Right cardiac atrium (tissue), 5 donors: ENCODE measurements at regions not wholly inside any gene's neighbourhood (a gene's known extent, or its start where the extent isn't known, plus 50 kb on each side); places are given as distances from the start of the nearest gene placed in this dataset.

ENCODE experiments used
- ATAC-seq, 2 donors: fragments of 200-7000 bp; cut with Tn5 transposase; one replicate each; pipeline versions ENCODE4 v1.8.0 to v1.9.1; 2020; ENCODE audit warnings: moderate library complexity in 2 of 2, mild to moderate bottlenecking in 1 of 2
- DNase-seq, 3 donors: peaks; one replicate each; pipeline ENCODE4 v3.0.0-alpha.2; 2020
- H3K27ac ChIP-seq: one replicate; pipeline ENCODE4 v1.5.1; 2013; ENCODE audit warnings: mild to moderate bottlenecking, low read length, control low read depth, moderate library complexity
- H3K27me3 ChIP-seq: one replicate; pipeline ENCODE4 v1.6.1; 2013; ENCODE audit not compliant: control insufficient read depth, insufficient read depth
- H3K4me1 ChIP-seq: one replicate; pipeline ENCODE4 v1.6.1; 2013; ENCODE audit warnings: low read length; ENCODE audit not compliant: control insufficient read depth, insufficient read depth
- H3K4me3 ChIP-seq: one replicate; pipeline ENCODE4 v1.5.1; 2013; ENCODE audit warnings: low read length, control low read depth
- H3K9me3 ChIP-seq: one replicate; pipeline ENCODE4 v1.6.1; 2013; ENCODE audit warnings: low read length; ENCODE audit not compliant: control insufficient read depth
- WGBS: extraction: QIAGEN DNeasy Blood & Tissue Kit; methylation state at CpG from one replicate; pipeline ENCODE4 v1.1.7; 2013; 5-methylcytosine and 5-hydroxymethylcytosine counted together
- intact Hi-C, 4 donors: fragments of 100-400 bp; cut with DNase I; formaldehyde crosslinking; loops; one replicate each; pipeline versions ENCODE4 v1.11.0 to v1.14.0; 2022 to 2023
- donor health status: healthy with polysubstance abuse.
- donor health status: DM: no; HTN: yes; CAD: no.
- donor health status: DM: no; HTN: no; CAD: no.
- donor health status: DM: no; HTN: yes; CAD: no; lungs with severe emphysema.
- donor health status: DM: yes; HTN: yes; CAD: no.

- intact Hi-C loops: loop anchor here in 1 of 4 donors (10.0 kb wide), 1 partner anchor 186 kb away; no protein-coding TSS in a partner anchor
- ATAC-seq (no peak), DNase-seq (no peak)
- Histone ChIP-seq H3K27me3 (no peaks in the 10 kb centered on the region), H3K4me3 (no peak overlapping the region), H3K9me3 (no peaks in the 10 kb centered on the region), H3K4me1 (no peaks in the 10 kb centered on the region), H3K27ac (no peak overlapping the region)
- WGBS: 29% methylated on average over 10 of the region's 10 CpGs
Measured at GRCh38 chr11:64458997-64459396, 96.7 kb upstream of the SLC22A11 start.

GRCh38 chr11:64459609-64460008 lies 96.1 kb upstream of the SLC22A11 start:
- H3K27ac ChIP-seq: no peak overlapping the region
- H3K9me3 ChIP-seq: no peaks in the 10 kb centered on the region
- H3K4me1 ChIP-seq: no peaks in the 10 kb centered on the region
- no peak for DNase-seq
- no peak overlapping the region for H3K4me3 ChIP-seq
- 91% methylated on average over 6 of the region's 6 CpGs for WGBS
- ATAC-seq: no peak
- H3K27me3 ChIP-seq: no peaks in the 10 kb centered on the region
- intact Hi-C loops: loop anchor here in 1 of 4 donors (10.0 kb wide), 1 partner anchor 185 kb away; no protein-coding TSS in a partner anchor

GRCh38 chr11:64461081-64461480 lies 94.7 kb upstream of the SLC22A11 start:
- intact Hi-C loops: no loop called here
- Histone ChIP-seq H3K4me3 (no peak overlapping the region), H3K4me1 (no peaks in the 10 kb centered on the region), H3K27me3 (no peaks in the 10 kb centered on the region), H3K9me3 (no peaks in the 10 kb centered on the region), H3K27ac (no peak overlapping the region)
- WGBS: 84% methylated on average over 3 of the region's 3 CpGs
- no peak for ATAC-seq
- no peak for DNase-seq

GRCh38 chr11:64466115-64466718 lies 89.5 kb upstream of the SLC22A11 start:
- ATAC-seq (no peak), DNase-seq (no peak)
- no peaks in the 10 kb centered on the region for H3K27me3 ChIP-seq
- WGBS: 91% methylated on average over 7 of the region's 7 CpGs
- H3K4me1 ChIP-seq: no peaks in the 10 kb centered on the region
- H3K4me3 ChIP-seq: no peak overlapping the region
- intact Hi-C loops: no loop called here
- no peak overlapping the region for H3K27ac ChIP-seq
- H3K9me3 ChIP-seq: no peaks in the 10 kb centered on the region

- ATAC-seq: no peak
- H3K27ac ChIP-seq: no peak overlapping the region
Measured at GRCh38 chr11:64469288-64469687, 86.5 kb upstream of the SLC22A11 start.

GRCh38 chr11:64472593-64473455 lies 82.9 kb upstream of the SLC22A11 start:
- Histone ChIP-seq H3K4me3 (no peak overlapping the region), H3K9me3 (no peaks in the 10 kb centered on the region), H3K27me3 (no peaks in the 10 kb centered on the region), H3K4me1 (no peaks in the 10 kb centered on the region), H3K27ac (no peak overlapping the region)
- intact Hi-C loops: no loop called here
- WGBS: 76% methylated on average over 10 of the region's 10 CpGs
- ATAC-seq (peak in 1 of 2 donors; percentile 31), DNase-seq (no peak)

More at GRCh38 chr11:64469288-64469687, 86.5 kb upstream of the SLC22A11 start:
- no peak for DNase-seq
- Histone ChIP-seq H3K9me3 (no peaks in the 10 kb centered on the region), H3K27me3 (no peaks in the 10 kb centered on the region), H3K4me1 (no peaks in the 10 kb centered on the region), H3K4me3 (no peak overlapping the region)
- WGBS: 68% methylated on average over 5 of the region's 5 CpGs
- intact Hi-C loops: no loop called here

- intact Hi-C loops: no loop called here
- ATAC-seq: no peak
- H3K27me3 ChIP-seq: no peaks in the 10 kb centered on the region
- H3K27ac ChIP-seq: no peak overlapping the region
- DNase-seq: no peak
- no peaks in the 10 kb centered on the region for H3K4me1 ChIP-seq
- H3K9me3 ChIP-seq: no peaks in the 10 kb centered on the region
- WGBS: 89% methylated on average over 11 of the region's 11 CpGs
- H3K4me3 ChIP-seq: no peak overlapping the region
Measured at GRCh38 chr11:64474680-64475079, 81.1 kb upstream of the SLC22A11 start.

GRCh38 chr11:64475145-64475544 lies 80.6 kb upstream of the SLC22A11 start:
- H3K4me1 ChIP-seq: no peaks in the 10 kb centered on the region
- ATAC-seq: no peak
- no peak overlapping the region for H3K4me3 ChIP-seq
- WGBS: 90% methylated on average over 11 of the region's 11 CpGs
- no peaks in the 10 kb centered on the region for H3K9me3 ChIP-seq
- H3K27ac ChIP-seq: no peak overlapping the region
- intact Hi-C loops: no loop called here
- no peaks in the 10 kb centered on the region for H3K27me3 ChIP-seq
- DNase-seq: no peak

- Histone ChIP-seq H3K9me3 (no peaks in the 10 kb centered on the region), H3K27me3 (no peaks in the 10 kb centered on the region), H3K4me1 (no peaks in the 10 kb centered on the region), H3K27ac (no peak overlapping the region), H3K4me3 (no peak overlapping the region)
- DNase-seq (no peak), ATAC-seq (no peak)
- WGBS: 75% methylated on average over 7 of the region's 7 CpGs
- intact Hi-C loops: no loop called here
Measured at GRCh38 chr11:64476881-64477280, 78.9 kb upstream of the SLC22A11 start.

GRCh38 chr11:64477675-64478074 lies 78.1 kb upstream of the SLC22A11 start:
- DNase-seq (no peak), ATAC-seq (no peak)
- 50% methylated on average over 11 of the region's 11 CpGs for WGBS
- no peak overlapping the region for H3K27ac ChIP-seq
- no peak overlapping the region for H3K4me3 ChIP-seq
- H3K4me1 ChIP-seq: no peaks in the 10 kb centered on the region
- H3K27me3 ChIP-seq: no peaks in the 10 kb centered on the region
- H3K9me3 ChIP-seq: no peaks in the 10 kb centered on the region
- intact Hi-C loops: no loop called here

GRCh38 chr11:64482588-64482987 lies 73.2 kb upstream of the SLC22A11 start:
- WGBS: 47% methylated on average over 4 of the region's 4 CpGs
- no peak for ATAC-seq

More at GRCh38 chr11:64482588-64482987, 73.2 kb upstream of the SLC22A11 start:
- intact Hi-C loops: no loop called here
- Histone ChIP-seq H3K27me3 (no peaks in the 10 kb centered on the region), H3K27ac (no peak overlapping the region), H3K4me1 (no peaks in the 10 kb centered on the region), H3K9me3 (no peaks in the 10 kb centered on the region), H3K4me3 (no peak overlapping the region)
- DNase-seq: no peak
